ENCODE measurements at regions not wholly inside any gene's neighbourhood (a gene's known extent, or its start where the extent isn't known, plus 50 kb on each side); places are given as distances from the start of the nearest gene placed in this dataset.

DNA sequence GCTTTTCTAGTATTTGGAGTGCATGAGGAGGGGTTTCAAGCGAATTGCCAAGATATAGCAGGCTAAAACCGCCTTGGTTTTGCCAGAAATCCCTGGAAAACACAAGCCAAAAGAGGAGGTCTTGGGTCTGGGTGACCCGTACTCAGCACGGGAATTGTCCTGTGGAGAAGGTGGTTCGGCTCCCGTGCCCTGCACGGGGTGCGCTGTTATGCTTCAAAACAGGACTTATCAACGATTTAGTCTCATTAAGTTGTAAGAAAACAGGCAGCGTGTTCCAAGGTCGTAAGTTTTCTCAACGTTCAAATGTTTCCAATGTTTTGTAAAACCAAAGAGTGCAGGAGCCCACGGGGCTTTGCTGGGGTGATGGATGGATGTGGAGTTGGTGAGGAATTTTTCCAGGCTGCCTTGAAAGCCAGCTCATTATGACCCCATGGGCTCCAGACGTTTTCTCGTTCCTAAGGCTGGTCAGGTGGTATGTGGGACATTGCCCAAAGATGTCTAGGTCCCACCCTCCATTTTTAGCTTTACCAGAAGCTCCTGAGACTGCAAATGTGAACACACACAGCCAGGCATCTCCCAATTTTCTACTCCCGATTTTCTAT is 75.4 kb upstream of the CLDN14 start:
- Histone ChIP-seq H3K9me3 (ENCODE audit: control insufficient read depth in 1 of 2, low read length in 2 of 2) (no peaks in the 10 kb centered on the region), H3K4me1 (ENCODE audit: insufficient read depth, low read length) (no peaks in the 10 kb centered on the region), H3K27me3 (ENCODE audit: insufficient read depth, low read length) (no peaks in the 10 kb centered on the region), H3K4me3 (ENCODE audit: low read length in 2 of 2) (no peak overlapping the region), H3K36me3 (ENCODE audit: insufficient read depth, low read length) (no peaks in the 10 kb centered on the region), H3K27ac (ENCODE audit: low read depth, low read length) (no peak overlapping the region)
- no peaks in the 10 kb centered on the region for H3K4me1 Mint-ChIP-seq
- DNase-seq, result no peak
- H3K9me3 Mint-ChIP-seq, result peaks cover 0 to 13% (median 3%) of the 10 kb centered on the region in 8 donors
- H3K27me3 Mint-ChIP-seq, result peaks cover 4 to 9% of the 10 kb centered on the region in 2 donors
- CTCF ChIA-PET (ENCODE audit: partially characterized antibody), result no interaction called here
- intact Hi-C loops (cut with micrococcal nuclease), result no loop called here
- POLR2A ChIA-PET (ENCODE audit: partially characterized antibody), result no interaction called here
- no peak overlapping the region for H3K4me3 Mint-ChIP-seq
- no peaks in the 10 kb centered on the region for H3K36me3 Mint-ChIP-seq
- H3K27ac Mint-ChIP-seq, result no peak overlapping the region

DNA sequence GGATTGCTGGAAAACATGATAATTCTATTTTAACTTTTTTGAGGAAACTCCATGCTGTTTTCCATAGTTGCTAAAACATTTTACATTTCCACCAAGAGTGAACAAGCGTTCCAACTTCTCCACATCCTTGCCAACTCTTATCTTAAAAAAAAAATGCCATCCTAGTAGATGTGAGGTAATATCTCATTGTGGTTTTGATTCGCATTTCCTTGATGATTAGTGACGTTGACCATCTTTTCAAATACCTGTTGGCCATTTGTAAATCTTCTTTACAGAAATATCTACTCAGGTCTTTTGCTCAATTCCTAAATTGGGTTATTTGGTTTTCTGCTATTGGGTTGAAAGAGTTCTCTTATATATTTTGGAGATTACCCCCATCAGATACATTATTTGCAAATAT is 77.4 kb upstream of the CLDN14 start:
- POLR2A ChIA-PET (ENCODE audit: partially characterized antibody), result no interaction called here
- intact Hi-C loops (cut with micrococcal nuclease), result no loop called here
- H3K4me3 Mint-ChIP-seq, result no peak overlapping the region
- peaks cover 6 to 12% of the 10 kb centered on the region in 2 donors for H3K27me3 Mint-ChIP-seq
- no peaks in the 10 kb centered on the region for H3K36me3 ChIP-seq (ENCODE audit: insufficient read depth, low read length)
- DNase-seq, result no peak
- no peaks in the 10 kb centered on the region for H3K9me3 ChIP-seq (ENCODE audit: control insufficient read depth in 1 of 2, low read length in 2 of 2)
- H3K27ac ChIP-seq (ENCODE audit: low read depth, low read length), result no peak overlapping the region
- no peak overlapping the region for H3K4me3 ChIP-seq (ENCODE audit: low read length in 2 of 2)
- H3K27me3 ChIP-seq (ENCODE audit: insufficient read depth, low read length), result no peaks in the 10 kb centered on the region
- CTCF ChIA-PET (ENCODE audit: partially characterized antibody), result no interaction called here
- no peak overlapping the region for H3K27ac Mint-ChIP-seq
- no peaks in the 10 kb centered on the region for H3K4me1 ChIP-seq (ENCODE audit: insufficient read depth, low read length)
- no peaks in the 10 kb centered on the region for H3K36me3 Mint-ChIP-seq
- peaks cover 0 to 13% (median 3%) of the 10 kb centered on the region in 8 donors for H3K9me3 Mint-ChIP-seq
- H3K4me1 Mint-ChIP-seq, result no peaks in the 10 kb centered on the region

DNA sequence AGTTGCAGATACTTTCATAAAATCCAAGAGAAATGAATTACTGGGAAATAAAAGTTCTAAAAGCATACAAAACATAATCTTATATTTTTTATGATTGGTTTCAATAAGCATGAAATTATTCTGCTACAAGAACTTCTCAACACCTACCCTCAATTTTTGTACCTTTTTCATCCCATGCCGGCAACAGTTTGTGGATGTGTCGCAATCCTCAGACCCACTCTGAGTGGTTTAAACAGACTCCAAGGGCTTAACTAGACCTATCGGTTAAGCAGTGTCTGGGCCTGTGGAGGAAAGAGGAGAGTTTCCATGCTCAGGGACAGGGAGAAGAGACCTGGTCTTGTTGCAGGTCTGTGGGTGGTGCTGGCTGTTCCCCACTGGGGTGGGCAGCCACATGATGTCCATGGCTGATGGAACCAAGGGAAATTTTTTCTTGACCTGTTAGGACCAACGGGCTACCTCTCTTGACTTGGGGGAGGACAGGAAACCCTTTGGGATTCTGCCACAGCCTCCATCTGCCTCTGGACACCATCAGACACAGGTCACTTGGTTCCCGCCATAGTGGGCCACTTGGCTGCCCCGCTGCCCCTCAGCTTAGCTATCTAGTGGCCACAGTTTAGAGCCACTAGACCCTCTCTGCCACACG is 81.1 kb upstream of the CLDN14 start:
- Histone ChIP-seq H3K9me3 (ENCODE audit: control insufficient read depth in 1 of 2, low read length in 2 of 2) (no peaks in the 10 kb centered on the region), H3K4me3 (ENCODE audit: low read length in 2 of 2) (no peak overlapping the region), H3K27me3 (ENCODE audit: insufficient read depth, low read length) (peaks cover 5% of the 10 kb centered on the region), H3K36me3 (ENCODE audit: insufficient read depth, low read length) (no peaks in the 10 kb centered on the region), H3K27ac (ENCODE audit: low read depth, low read length) (no peak overlapping the region), H3K4me1 (ENCODE audit: insufficient read depth, low read length) (no peaks in the 10 kb centered on the region)
- intact Hi-C loops (cut with micrococcal nuclease), result no loop called here
- CTCF ChIA-PET (ENCODE audit: partially characterized antibody), result no interaction called here
- Mint-ChIP-seq H3K4me1 (no peaks in the 10 kb centered on the region), H3K36me3 (no peaks in the 10 kb centered on the region), H3K27ac (no peak overlapping the region), H3K9me3 (peaks cover 0 to 13% (median 3%) of the 10 kb centered on the region in 8 donors), H3K4me3 (no peak overlapping the region), H3K27me3 (peaks cover 12 to 17% of the 10 kb centered on the region in 2 donors)
- DNase-seq, result no peak
- POLR2A ChIA-PET (ENCODE audit: partially characterized antibody), result no interaction called here

DNA sequence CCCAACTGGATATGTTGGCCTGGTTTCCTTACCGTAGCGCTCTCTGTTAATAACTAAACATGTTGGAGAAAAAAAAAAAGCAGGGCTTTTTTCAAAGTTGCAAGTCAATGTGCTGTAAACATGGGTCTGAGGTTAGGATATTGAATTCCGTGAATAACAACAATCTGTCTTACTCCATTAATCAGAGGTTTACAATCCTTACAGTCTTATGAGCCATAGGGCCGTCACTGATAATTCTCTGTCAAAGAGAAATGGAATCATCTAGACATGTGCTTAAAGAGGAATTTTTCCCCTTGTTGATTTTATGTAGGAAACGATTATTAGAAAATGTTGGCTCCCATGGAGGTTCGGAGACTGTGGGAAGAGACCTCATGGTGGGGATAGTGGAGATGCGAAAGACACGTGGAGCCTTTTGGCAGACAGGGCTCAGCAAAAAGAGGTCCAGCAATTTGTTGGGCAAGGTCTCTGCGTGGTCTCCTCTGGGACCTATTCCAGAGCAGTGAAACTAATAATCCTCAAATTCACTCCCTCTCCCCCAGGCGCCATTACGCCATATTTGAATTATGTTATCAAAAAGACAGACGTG is 83.5 kb upstream of the CLDN14 start:
- Mint-ChIP-seq H3K27ac (no peak overlapping the region), H3K9me3 (no peaks in the 10 kb centered on the region), H3K4me3 (no peak overlapping the region), H3K4me1 (no peaks in the 10 kb centered on the region), H3K27me3 (peaks cover 10 to 31% of the 10 kb centered on the region in 2 donors), H3K36me3 (no peaks in the 10 kb centered on the region)
- H3K4me1 ChIP-seq (ENCODE audit: insufficient read depth, low read length), result no peaks in the 10 kb centered on the region
- peaks cover 5% of the 10 kb centered on the region for H3K27me3 ChIP-seq (ENCODE audit: insufficient read depth, low read length)
- no peaks in the 10 kb centered on the region for H3K9me3 ChIP-seq (ENCODE audit: control insufficient read depth in 1 of 2, low read length in 2 of 2)
- ChIA-PET CTCF (ENCODE audit: partially characterized antibody) (no interaction called here), POLR2A (ENCODE audit: partially characterized antibody) (no interaction called here)
- H3K36me3 ChIP-seq (ENCODE audit: insufficient read depth, low read length), result no peaks in the 10 kb centered on the region
- H3K4me3 ChIP-seq (ENCODE audit: low read length in 2 of 2), result no peak overlapping the region
- intact Hi-C loops (cut with micrococcal nuclease), result no loop called here
- no peak for DNase-seq
- no peak overlapping the region for H3K27ac ChIP-seq (ENCODE audit: low read depth, low read length)

DNA sequence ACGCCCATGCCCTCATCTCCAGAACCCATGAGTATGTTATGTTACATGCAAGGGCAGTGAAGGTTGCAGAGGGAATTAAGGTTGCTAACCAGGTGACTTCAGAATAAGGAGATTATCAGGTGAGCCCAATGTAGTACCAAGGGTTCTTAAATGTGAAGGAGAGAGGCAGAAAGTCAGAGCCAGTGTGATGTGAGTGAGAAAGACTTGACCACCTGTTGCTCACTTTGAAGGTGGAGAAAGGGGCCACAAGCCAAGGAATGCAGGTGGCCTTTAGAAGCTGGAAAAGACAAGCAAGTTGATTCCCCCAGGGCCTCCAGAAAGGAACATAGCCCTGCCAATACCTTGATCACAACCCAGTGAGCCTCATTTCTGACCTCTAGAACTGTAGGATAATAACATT is 84.7 kb upstream of the CLDN14 start:
- no peaks in the 10 kb centered on the region for H3K4me1 ChIP-seq (ENCODE audit: insufficient read depth, low read length)
- Mint-ChIP-seq H3K4me3 (no peak overlapping the region), H3K9me3 (no peaks in the 10 kb centered on the region), H3K27ac (no peak overlapping the region), H3K27me3 (peaks cover 10 to 32% of the 10 kb centered on the region in 2 donors), H3K36me3 (no peaks in the 10 kb centered on the region), H3K4me1 (no peaks in the 10 kb centered on the region)
- POLR2A ChIA-PET (ENCODE audit: partially characterized antibody), result no interaction called here
- no peak overlapping the region for H3K4me3 ChIP-seq (ENCODE audit: low read length in 2 of 2)
- intact Hi-C loops (cut with micrococcal nuclease), result no loop called here
- H3K27me3 ChIP-seq (ENCODE audit: insufficient read depth, low read length), result peaks cover 5% of the 10 kb centered on the region
- no peaks in the 10 kb centered on the region for H3K9me3 ChIP-seq (ENCODE audit: control insufficient read depth in 1 of 2, low read length in 2 of 2)
- DNase-seq, result no peak
- no peak overlapping the region for H3K27ac ChIP-seq (ENCODE audit: low read depth, low read length)
- CTCF ChIA-PET (ENCODE audit: partially characterized antibody), result no interaction called here
- H3K36me3 ChIP-seq (ENCODE audit: insufficient read depth, low read length), result no peaks in the 10 kb centered on the region

DNA sequence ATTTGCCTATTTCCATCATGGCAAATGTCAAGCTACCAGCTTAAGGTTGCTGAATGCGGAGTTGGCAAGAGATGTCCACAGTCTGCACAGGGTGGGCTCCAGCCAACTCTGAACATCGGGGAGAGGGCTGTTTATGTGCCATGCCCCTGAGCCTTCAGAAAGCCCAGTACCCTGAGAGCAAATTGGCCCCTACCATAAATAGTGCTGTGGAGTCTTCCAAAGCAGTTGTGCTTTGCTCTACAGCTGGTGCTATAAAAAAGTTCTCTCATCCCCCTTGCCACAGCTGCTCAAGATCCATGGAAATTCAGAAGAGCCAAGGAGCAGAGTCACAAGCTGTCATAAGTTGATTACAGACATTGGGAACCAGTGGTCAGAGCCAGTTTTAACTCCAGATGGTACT is 85.6 kb upstream of the CLDN14 start:
- Histone ChIP-seq H3K9me3 (ENCODE audit: control insufficient read depth in 1 of 2, low read length in 2 of 2) (no peaks in the 10 kb centered on the region), H3K36me3 (ENCODE audit: insufficient read depth, low read length) (no peaks in the 10 kb centered on the region), H3K4me3 (ENCODE audit: low read length in 2 of 2) (no peak overlapping the region), H3K27ac (ENCODE audit: low read depth, low read length) (no peak overlapping the region), H3K27me3 (ENCODE audit: insufficient read depth, low read length) (peaks cover 5% of the 10 kb centered on the region), H3K4me1 (ENCODE audit: insufficient read depth, low read length) (no peaks in the 10 kb centered on the region)
- H3K4me3 Mint-ChIP-seq, result no peak overlapping the region
- no peak for DNase-seq
- no peak overlapping the region for H3K27ac Mint-ChIP-seq
- no peaks in the 10 kb centered on the region for H3K36me3 Mint-ChIP-seq
- POLR2A ChIA-PET (ENCODE audit: partially characterized antibody), result no interaction called here
- no peaks in the 10 kb centered on the region for H3K4me1 Mint-ChIP-seq
- CTCF ChIA-PET (ENCODE audit: partially characterized antibody), result no interaction called here
- no peaks in the 10 kb centered on the region for H3K9me3 Mint-ChIP-seq
- intact Hi-C loops (cut with micrococcal nuclease), result no loop called here
- peaks cover 14 to 32% of the 10 kb centered on the region in 2 donors for H3K27me3 Mint-ChIP-seq

DNA sequence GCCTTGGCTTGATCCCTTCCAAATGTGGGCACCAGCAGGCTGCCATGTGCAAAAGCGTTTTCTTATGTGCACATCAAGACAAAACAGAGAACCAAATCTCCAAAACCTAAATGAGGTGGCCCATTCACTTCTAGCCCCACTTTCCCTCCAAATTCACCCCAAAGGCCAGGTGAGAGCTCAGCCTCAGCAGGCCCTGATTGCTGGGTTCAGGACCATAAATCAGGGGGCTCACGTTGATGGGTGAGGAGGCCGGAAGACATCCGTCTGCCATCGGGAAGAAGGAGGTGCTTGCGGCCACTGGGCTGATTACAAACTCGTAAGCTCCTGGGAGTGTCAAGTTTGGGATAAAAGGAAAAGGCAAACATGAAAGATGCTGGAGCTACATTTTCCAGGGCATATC is 86.7 kb upstream of the CLDN14 start:
- no peak overlapping the region for H3K27ac ChIP-seq (ENCODE audit: low read depth, low read length)
- ChIA-PET POLR2A (ENCODE audit: partially characterized antibody) (no interaction called here), CTCF (ENCODE audit: partially characterized antibody) (no interaction called here)
- no peaks in the 10 kb centered on the region for H3K4me1 ChIP-seq (ENCODE audit: insufficient read depth, low read length)
- peaks cover 5% of the 10 kb centered on the region for H3K27me3 ChIP-seq (ENCODE audit: insufficient read depth, low read length)
- peaks cover 0 to 2% (median 0%) of the 10 kb centered on the region in 8 donors for H3K9me3 Mint-ChIP-seq
- no peaks in the 10 kb centered on the region for H3K4me1 Mint-ChIP-seq
- no peaks in the 10 kb centered on the region for H3K36me3 Mint-ChIP-seq
- H3K9me3 ChIP-seq (ENCODE audit: control insufficient read depth in 1 of 2, low read length in 2 of 2), result no peaks in the 10 kb centered on the region
- H3K36me3 ChIP-seq (ENCODE audit: insufficient read depth, low read length), result no peaks in the 10 kb centered on the region
- H3K4me3 ChIP-seq (ENCODE audit: low read length in 2 of 2), result no peak overlapping the region
- no peak overlapping the region for H3K27ac Mint-ChIP-seq
- no peak overlapping the region for H3K4me3 Mint-ChIP-seq
- peaks cover 17 to 29% of the 10 kb centered on the region in 2 donors for H3K27me3 Mint-ChIP-seq
- DNase-seq, result no peak
- intact Hi-C loops (cut with micrococcal nuclease), result no loop called here

Measured in CD4-positive, alpha-beta memory T cell (primary cell).